IMR-90 (cell line): ENCODE measurements at regions not wholly inside any gene's neighbourhood (a gene's known extent, or its start where the extent isn't known, plus 50 kb on each side); places are given as distances from the start of the nearest gene placed in this dataset.

ENCODE experiments used
- ATAC-seq: fragments of 200-7000 bp; cut with Tn5 transposase; 2 replicates; pipeline ENCODE4 v1.9.1; 2020; ENCODE audit warnings: low read depth, mild to moderate bottlenecking, moderate library complexity
- BruUV-seq: library from RNA; stranded (reverse); fragments of 400-500 nt; replicated peaks from 2 replicates; lab custom pipeline; 2021; lab: Mats Ljungman, UMichigan
- CTCF ChIA-PET: fragments of 300-600 bp; formaldehyde crosslinking; extraction: SDS; loops from one replicate; lab custom pipeline; 2021; ENCODE audit warnings: antibody characterized with exemption; lab: Yijun Ruan, JAX
- POLR2A ChIA-PET: fragments of 300-600 bp; sonication (Branson Sonifier 250); formaldehyde crosslinking; loops from one replicate; lab custom pipeline; 2022; ENCODE audit warnings: antibody characterized with exemption; ENCODE audit not compliant: unreplicated experiment; lab: Charles Lee
- DNase-seq: peaks from one replicate; pipeline ENCODE4 v3.0.0; 2013
- H2AFZ ChIP-seq: replicated peaks from 2 replicates; pipeline ENCODE3; 2013; ENCODE audit warnings: low read length, mild to moderate bottlenecking; ENCODE audit not compliant: poor library complexity
- H2AK5ac ChIP-seq: 2 replicates; pipeline ENCODE4 v1.6.1; 2013; ENCODE audit warnings: low read depth, low read length, inconsistent platforms
- H2AK9ac ChIP-seq: replicated peaks from 2 replicates; pipeline ENCODE3; 2013; ENCODE audit warnings: mild to moderate bottlenecking, low read depth, low read length, moderate library complexity; ENCODE audit not compliant: poor library complexity
- H2BK120ac ChIP-seq: 2 replicates; pipeline ENCODE4 v1.6.1; 2013; ENCODE audit warnings: low read depth, low read length, inconsistent platforms
- H2BK15ac ChIP-seq: 3 replicates; pipeline ENCODE4 v1.6.1; 2013; ENCODE audit warnings: low read depth, low read length, inconsistent platforms
- H2BK20ac ChIP-seq: 2 replicates; pipeline ENCODE4 v1.6.1; 2013; ENCODE audit warnings: low read depth, mild to moderate bottlenecking, inconsistent platforms, low read length, moderate library complexity
- H2BK5ac ChIP-seq: 2 replicates; pipeline ENCODE4 v1.6.1; 2013; ENCODE audit warnings: mild to moderate bottlenecking, low read depth, low read length, inconsistent platforms; ENCODE audit not compliant: poor library complexity, severe bottlenecking
- H3K14ac ChIP-seq: replicated peaks from 2 replicates; pipeline ENCODE4 v1.6.1; 2013; ENCODE audit warnings: low read depth, low read length, inconsistent platforms
- H3K18ac ChIP-seq: 2 replicates; pipeline ENCODE4 v1.6.1; 2013; ENCODE audit warnings: low read depth, low read length, control low read depth
- H3K23ac ChIP-seq: 2 replicates; pipeline ENCODE4 v1.6.1; 2013; ENCODE audit warnings: low read depth, low read length, inconsistent platforms
- H3K27ac ChIP-seq: 2 replicates; pipeline ENCODE4 v1.5.1; 2013; ENCODE audit warnings: mild to moderate bottlenecking, control low read depth, low read length; ENCODE audit not compliant: insufficient read depth
- H3K27me3 ChIP-seq: 2 replicates; pipeline ENCODE4 v1.6.1; 2013; ENCODE audit warnings: low read length; ENCODE audit not compliant: control insufficient read depth, insufficient read depth
- H3K36me3 ChIP-seq: 2 replicates; pipeline ENCODE4 v1.6.1; 2013; ENCODE audit warnings: low read length, mixed read lengths; ENCODE audit not compliant: control insufficient read depth, insufficient read depth
- H3K4ac ChIP-seq: 2 replicates; pipeline ENCODE4 v1.6.1; 2013; ENCODE audit warnings: low read depth, low read length, inconsistent platforms
- H3K4me1 ChIP-seq: 2 replicates; pipeline ENCODE4 v1.6.1; 2013; ENCODE audit warnings: low read length, mixed read lengths; ENCODE audit not compliant: control insufficient read depth, insufficient read depth
- H3K4me2 ChIP-seq: 2 replicates; pipeline ENCODE4 v1.6.1; 2013; ENCODE audit warnings: low read depth, mild to moderate bottlenecking, control low read depth, low read length, moderate library complexity
- H3K4me3 ChIP-seq: 2 replicates; pipeline ENCODE4 v1.5.1; 2013; ENCODE audit warnings: low read depth, mild to moderate bottlenecking, control low read depth, low read length, moderate library complexity; ENCODE audit not compliant: insufficient read depth
- H3K56ac ChIP-seq: 2 replicates; pipeline ENCODE4 v1.6.1; 2013; ENCODE audit warnings: low read length, inconsistent platforms; ENCODE audit not compliant: insufficient read depth; ENCODE audit errors: extremely low read depth
- H3K79me1 ChIP-seq, 2 experiments: 2 replicates each; pipeline ENCODE4 v1.6.1; 2013; ENCODE audit warnings: low read length in 2 of 2, inconsistent platforms in 1 of 2, low read depth in 1 of 2
- H3K9ac ChIP-seq: 2 replicates; pipeline ENCODE4 v1.6.1; 2013; ENCODE audit warnings: low read depth, low read length, control low read depth
- H3K9me1 ChIP-seq: 2 replicates; pipeline ENCODE4 v1.6.1; 2013; ENCODE audit warnings: low read length, inconsistent platforms; ENCODE audit not compliant: insufficient read depth
- H3K9me3 ChIP-seq: 2 replicates; pipeline ENCODE4 v1.6.1; 2013; ENCODE audit warnings: low read length; ENCODE audit not compliant: control insufficient read depth, insufficient read depth
- H4K20me1 ChIP-seq: 2 replicates; pipeline ENCODE4 v1.6.1; 2013; ENCODE audit warnings: low read length, inconsistent platforms; ENCODE audit not compliant: insufficient read depth
- H4K5ac ChIP-seq: 2 replicates; pipeline ENCODE4 v1.6.1; 2013; ENCODE audit warnings: mild to moderate bottlenecking, low read depth, low read length, control low read depth
- H4K8ac ChIP-seq, 2 experiments: 2 replicates each; pipeline ENCODE4 v1.6.1; 2013; ENCODE audit warnings: low read depth in 2 of 2, low read length in 2 of 2, control low read depth in 1 of 2, inconsistent platforms in 1 of 2
- H4K91ac ChIP-seq: 2 replicates; pipeline ENCODE4 v1.6.1; 2013; ENCODE audit warnings: low read depth, low read length, inconsistent platforms; ENCODE audit not compliant: insufficient read depth
- MXI1 ChIP-seq: IDR thresholded peaks from 2 replicates; pipeline ENCODE4 v1.6.1; 2012; ENCODE audit warnings: low read depth, mild to moderate bottlenecking, low read length, moderate library complexity, borderline replicate concordance
- WGBS, 2 experiments: methylation state at CpG; one replicate each; pipeline versions ENCODE4 v1.1.5 to v1.1.7; 2013; ENCODE audit warnings: missing lambda C conversion rate in 2 of 2; ENCODE audit not compliant: insufficient read length in 1 of 2; ENCODE audit errors: extremely low coverage in 2 of 2; 5-methylcytosine and 5-hydroxymethylcytosine counted together
- dilution Hi-C: fragments of 300-500 bp; cut with HindIII; formaldehyde crosslinking; loops from one replicate; pipeline ENCODE4 v1.14.3; 2018; ENCODE audit warnings: low sequenced_read_pairs; ENCODE audit not compliant: unreplicated experiment
- in situ Hi-C: fragments of 300-500 bp; cut with MboI; formaldehyde crosslinking; loops from 3 replicates; pipeline ENCODE4 v1.14.3; 2019; ENCODE audit warnings: low sequenced_read_pairs, inconsistent platforms, mixed read lengths
- intact Hi-C: fragments of 100-400 bp; cut with micrococcal nuclease; formaldehyde crosslinking; loops from 2 replicates; pipeline ENCODE4 v1.10.0; 2022

DNA sequence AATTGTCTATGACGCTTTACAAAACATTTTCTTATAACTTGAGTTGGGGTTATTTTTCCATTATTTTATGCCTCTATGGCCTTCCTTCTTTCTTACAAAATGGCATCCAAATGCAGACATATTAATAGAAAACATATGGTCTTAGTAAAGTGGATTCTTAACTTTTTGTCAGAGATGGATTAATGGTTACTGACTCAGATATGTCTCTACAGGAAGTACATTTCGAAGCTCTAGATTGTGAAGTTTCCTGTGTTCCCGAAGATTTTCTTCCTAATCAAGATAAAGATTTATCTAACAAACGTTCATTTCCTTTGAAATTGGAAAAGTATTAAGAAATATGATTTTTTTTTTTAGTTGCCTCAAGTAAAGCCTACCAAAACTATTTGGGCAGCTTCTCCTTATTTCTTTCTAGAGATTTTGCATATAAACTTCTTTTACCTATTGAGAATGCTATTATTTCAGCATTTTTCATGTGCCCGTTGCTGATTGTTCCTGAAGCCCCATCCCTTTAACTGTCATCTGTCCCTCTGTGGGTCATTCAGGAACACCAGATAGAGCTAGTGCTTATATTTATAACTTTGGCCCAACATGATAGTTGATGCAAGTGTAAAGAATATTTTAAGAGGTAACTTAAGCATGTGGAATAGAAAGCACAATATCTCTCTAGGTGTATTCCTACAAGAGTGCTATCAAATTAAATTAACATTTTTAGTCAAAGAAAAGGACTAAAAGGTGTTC, 498.0 kb downstream of the CCDC85A start:
- POLR2A ChIA-PET = no interaction called here
- Histone ChIP-seq H2AK5ac (no peak overlapping the region), H2BK120ac (no peak overlapping the region), H4K91ac (no peak overlapping the region), H3K9me3 (peaks cover 4% of the 10 kb centered on the region; the same call in 1 of the 2 replicates), H3K4me1 (no peaks in the 10 kb centered on the region), H3K4me3 (no peak overlapping the region), H3K27ac (no peak overlapping the region), H2BK5ac (no peak overlapping the region), H3K9ac (no peak overlapping the region), H2BK15ac (no peak overlapping the region), H2BK20ac (no peak overlapping the region), H3K27me3 (no peaks in the 10 kb centered on the region), H3K9me1 (no peaks in the 10 kb centered on the region), H3K23ac (no peak overlapping the region), H4K20me1 (no peaks in the 10 kb centered on the region), H4K5ac (no peak overlapping the region), H3K79me1 (no peaks in the 10 kb centered on the region), H2AK9ac (no peak overlapping the region), H3K4ac (no peak overlapping the region), H3K4me2 (no peak overlapping the region), H2AFZ (no peak overlapping the region), H3K36me3 (no peaks in the 10 kb centered on the region), H4K8ac (no peak overlapping the region), H3K18ac (no peak overlapping the region), H3K56ac (no peak overlapping the region), H3K14ac (no peak overlapping the region)
- CTCF ChIA-PET = no interaction called here
- no TSS peak for BruUV-seq
- no peak for TF ChIP-seq MXI1
- intact Hi-C loops = no loop called here
- in situ Hi-C loops = no loop called here
- DNase-seq = peak; percentile 3
- dilution Hi-C loops = no loop called here
- no CpG with 5 or more reads among the region's 5 CpGs for WGBS, 2 experiments
- no peak for ATAC-seq
